GM11168 (cell line): ENCODE measurements at regions not wholly inside any gene's neighbourhood (a gene's known extent, or its start where the extent isn't known, plus 50 kb on each side); places are given as distances from the start of the nearest gene placed in this dataset.

Source experiments
- in situ Hi-C: fragments of 300-500 bp; cut with MboI; formaldehyde crosslinking; loops from one replicate; pipeline ENCODE4 v1.12.0; 2022; ENCODE audit warnings: low sequenced_read_pairs; ENCODE audit not compliant: unreplicated experiment

DNA sequence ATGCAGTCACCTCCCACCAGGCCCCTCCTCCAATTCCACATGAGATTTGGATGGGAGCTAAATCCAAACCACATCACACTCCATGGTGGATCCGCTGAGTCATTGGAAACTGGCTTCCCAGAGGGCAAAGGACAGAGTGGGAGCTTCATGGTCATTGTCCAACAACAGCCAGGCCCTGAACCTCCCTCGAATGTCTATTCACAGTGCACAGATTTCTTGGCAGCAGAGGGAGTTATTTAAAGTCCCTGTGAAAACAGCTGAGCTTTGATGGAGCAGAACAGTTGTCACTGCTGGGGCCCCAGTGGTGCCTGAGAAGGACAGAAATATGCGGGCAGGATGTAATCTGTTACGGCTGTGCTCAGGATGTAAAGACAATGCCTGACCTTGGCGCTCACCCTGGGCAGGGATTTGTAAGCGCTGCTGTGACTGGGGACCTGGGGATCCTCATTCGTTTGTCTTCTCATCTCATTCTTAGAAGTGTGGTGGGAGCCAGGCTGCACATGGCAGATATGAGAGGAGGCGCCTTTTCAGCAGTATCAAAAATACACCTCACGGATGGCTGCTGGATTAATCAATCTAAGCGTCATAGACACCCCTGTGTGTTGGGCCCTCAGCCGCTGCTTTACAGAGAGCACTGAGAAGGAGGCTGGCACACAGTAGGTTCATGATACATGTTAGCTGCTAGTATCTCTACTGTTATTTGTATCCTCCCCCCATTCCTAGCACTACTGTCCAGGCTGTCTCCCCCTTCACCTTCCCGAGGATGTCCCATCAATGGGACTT is 439.4 kb downstream of the PTPRU start:
- in situ Hi-C loops = no loop called here

DNA sequence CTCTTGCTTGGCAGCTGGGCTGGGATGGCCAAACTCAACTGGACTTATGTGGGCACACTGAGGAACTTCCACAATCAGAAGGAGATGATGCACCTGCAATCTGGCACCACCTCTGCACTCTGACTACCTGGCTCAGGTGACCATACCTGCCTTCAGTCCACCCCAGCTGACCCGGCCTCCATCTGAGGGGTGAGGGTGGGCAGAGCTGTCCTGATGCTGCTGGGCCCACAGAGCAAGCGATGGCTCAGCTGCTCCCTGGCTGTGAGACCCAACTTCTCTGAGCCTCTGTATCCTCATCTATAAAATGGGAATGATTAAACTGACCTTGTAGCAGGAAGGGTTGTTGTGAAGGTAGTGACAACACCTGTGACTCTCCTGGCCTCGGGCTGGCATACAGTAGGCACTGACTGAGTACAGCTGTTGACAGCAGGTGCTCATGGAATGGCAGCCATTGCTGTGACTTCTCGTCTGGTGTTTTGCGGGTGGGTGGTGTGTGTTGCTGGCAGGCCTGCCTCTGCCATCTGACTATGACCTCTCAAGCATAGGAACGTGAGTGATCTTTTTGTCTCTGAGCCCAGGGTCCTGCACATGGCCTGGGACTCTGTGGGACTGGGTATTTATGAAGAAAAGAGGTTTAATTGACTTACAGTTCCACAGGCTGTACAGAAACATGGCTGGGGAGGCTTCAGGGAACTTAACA is 438.5 kb downstream of the PTPRU start:
- in situ Hi-C loops = no loop called here

DNA sequence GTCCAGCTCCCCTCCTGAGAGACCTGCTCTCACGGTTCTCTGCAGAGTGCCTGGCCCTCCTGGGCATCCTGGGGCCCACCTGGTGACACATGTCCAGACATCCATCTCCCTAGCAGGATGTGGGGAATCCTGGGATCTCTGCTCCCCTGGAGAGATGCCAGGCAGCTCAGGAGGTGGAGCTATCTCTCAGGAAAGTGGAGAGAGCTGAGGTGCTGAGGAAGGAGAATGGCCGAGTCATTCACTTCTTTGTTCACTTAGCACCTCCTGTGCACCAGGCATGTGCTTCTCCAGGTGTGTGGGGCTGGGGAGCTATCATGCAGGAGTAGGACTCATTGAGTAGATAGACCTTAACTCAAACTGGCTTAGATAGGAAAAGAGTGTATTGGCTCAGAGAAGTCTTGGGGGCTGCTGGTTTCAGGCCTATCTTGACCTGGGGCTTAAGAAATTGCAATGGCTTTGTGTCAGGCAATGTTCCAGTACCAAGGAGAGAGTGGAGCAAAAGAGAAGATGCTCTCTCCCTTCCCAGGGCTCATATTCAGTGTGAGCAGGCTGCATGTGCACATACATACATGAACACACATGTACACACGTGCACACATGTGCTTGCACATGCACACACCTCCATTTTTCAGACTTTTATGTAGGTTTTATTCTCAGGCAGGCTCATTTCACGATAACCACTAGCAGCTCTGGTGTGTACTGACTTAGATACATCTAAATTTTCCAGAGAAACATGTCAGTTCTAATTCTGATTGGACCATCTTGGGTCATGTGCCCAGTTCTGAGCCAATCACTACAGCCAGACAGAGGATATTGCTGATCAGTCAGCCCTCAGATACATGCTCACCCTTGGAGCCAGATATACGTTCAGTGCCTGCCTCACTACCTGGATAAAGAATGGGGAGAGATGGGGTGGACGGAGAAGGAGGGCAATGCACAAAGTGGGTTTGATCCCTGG is 437.6 kb downstream of the PTPRU start:
- in situ Hi-C loops = no loop called here

DNA sequence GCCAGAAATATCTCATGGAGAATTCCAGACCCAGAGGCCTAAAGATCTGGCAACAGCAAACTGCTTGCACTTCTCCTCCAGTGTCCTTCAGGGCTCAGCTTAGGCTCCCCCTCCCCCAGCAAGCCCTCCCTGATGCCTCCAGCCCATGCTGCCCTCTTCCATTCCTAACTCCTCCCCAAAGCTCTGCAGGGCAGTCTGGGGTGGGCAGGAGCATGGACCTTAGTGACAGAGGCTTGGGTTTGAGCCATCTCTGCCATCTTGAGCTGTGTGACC is 436.8 kb downstream of the PTPRU start:
- in situ Hi-C loops = no loop called here

DNA sequence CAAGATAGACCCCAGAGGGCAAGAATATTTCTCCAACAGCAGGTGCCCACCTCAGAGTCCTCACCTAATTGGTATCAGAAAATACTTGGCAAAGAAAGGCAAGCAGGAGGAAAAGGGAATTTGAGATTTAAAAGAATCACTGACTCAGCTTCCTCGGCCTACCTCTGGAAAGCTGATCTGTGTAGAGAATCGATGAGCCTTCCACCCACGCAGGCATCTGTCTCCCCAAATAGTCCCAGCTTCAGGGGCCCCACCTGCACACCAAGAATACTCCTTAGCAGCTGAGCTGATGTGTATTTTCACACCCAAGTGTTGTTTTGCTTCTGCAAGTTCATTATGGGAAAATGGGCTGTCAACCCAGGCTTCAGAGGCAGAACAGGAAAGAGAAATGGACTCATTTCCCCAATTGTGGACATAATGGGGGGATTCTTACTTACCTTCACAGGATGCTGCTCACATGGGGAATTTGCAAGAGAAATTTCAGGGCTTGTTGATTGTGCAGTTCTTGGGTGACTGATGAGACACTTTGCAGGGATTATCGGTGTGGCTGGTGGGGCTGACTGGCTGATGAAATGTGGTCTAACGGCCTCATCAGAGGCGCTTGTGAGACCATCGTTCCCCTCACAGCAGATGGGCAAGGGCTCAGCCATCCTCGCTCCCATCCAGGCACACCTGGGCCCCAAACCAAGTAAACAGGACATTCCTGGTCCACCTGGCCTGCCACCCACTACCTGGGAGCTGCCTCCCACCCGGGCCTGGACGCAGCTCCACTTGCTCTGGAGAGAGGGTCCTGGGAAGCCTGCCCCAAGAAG is 436.3 kb downstream of the PTPRU start:
- in situ Hi-C loops = no loop called here

- in situ Hi-C loops = no loop called here
Measured at GRCh38 chr1:29671446-29672356, 435.4 kb downstream of the PTPRU start.

- in situ Hi-C loops = no loop called here
Measured at GRCh38 chr1:29670752-29671151, 434.4 kb downstream of the PTPRU start.

DNA sequence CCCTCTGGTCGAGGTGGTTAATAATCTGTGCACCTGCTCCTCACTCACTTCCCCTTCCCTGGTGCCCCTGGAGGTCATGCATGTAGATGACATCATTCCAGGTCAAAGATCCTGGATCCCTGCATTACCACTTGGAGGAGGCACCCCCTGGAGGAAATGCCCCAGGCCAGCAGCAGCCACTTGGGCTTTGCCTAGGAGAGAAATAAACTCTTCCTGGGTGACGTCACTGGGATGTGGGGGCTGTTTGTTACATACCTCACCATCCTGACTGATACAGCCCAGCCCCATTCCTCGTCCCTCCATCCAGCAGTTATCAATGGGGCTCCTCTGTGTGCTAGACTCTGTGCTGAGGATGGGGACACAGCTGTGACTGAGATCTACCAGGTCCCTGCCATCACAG is 433.6 kb downstream of the PTPRU start:
- in situ Hi-C loops = no loop called here

DNA sequence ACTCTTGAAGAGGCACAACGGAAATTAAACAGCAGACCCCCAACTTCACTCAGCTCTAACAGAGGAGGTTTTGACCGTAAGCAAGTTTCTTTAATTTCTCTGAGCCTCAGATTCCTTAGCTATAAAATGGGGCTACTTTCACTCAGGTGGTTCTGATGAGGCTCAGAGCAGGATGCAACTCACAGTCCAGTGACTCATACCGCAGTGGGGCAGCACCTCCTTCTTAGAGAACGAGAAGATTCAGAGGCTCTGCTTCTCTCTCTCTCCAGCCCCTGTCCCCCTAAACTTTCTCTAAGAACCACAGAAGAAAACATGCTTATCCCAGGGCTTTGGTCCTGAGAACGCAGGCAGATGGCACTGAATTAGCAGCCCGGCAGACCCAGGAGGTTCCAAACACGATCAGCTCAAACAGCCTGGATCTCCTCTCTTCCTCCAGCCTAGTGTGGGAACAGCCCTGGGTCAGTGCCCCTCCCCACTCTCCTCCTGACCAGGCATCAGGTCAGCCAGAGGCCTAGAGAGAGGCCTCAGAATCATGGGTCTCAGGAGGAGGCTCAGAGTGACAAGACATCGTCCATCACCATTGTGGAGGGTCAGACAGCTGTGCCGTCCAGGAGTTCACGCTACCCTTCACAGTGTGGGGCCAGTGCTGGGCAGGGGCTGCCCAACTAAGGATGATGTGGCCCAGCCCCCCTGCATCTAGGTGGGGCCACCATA is 433.0 kb downstream of the PTPRU start:
- in situ Hi-C loops = no loop called here

DNA sequence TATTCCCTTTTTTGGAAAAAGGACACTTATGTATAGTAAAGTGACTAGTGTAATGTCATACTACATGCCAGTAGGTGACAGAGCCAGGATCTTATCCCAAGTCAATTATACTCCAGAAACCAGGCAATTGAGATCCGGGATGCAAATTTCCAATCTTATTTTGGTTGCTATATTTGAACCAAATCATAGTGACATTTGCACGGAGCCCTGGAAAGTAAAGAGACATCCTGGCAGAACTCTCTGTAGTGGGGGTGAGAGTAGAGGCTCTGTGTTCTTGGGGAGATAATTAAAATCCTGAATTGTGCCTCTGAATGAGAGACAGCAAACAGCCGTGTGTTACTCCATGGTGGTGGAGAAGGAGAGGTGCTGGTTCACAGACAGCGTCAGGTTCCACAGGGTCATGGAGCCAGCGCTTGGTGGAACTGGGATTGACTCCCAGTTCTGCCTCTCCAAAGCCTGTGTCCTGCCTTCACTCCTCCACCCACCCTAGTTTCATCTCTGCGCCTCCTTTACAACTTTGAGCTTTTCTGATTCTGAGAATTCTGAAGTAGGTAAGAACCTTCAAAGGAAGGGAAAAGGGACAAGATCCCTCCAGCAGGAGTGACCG is 432.3 kb downstream of the PTPRU start:
- in situ Hi-C loops = no loop called here

DNA sequence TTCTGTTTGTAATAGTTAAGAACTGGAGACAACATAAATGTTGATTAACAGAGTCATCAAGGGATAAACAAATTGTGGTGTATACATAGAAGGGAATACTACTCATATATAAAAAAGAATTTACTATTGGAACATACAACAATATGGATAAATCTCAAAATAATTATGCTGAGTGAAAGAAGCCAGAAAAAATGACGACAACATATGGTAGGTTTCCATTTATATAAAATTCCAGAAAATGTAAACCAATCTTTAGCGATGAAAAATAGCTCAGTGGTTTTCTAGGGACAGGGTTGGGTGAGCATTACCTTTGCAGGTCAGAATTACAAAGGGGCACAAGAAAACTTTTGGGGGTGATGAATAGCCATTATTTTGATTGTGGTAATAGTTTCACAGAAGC is 431.6 kb downstream of the PTPRU start:
- in situ Hi-C loops = no loop called here

- in situ Hi-C loops = no loop called here
Measured at GRCh38 chr1:29664711-29665110, 428.4 kb downstream of the PTPRU start.

DNA sequence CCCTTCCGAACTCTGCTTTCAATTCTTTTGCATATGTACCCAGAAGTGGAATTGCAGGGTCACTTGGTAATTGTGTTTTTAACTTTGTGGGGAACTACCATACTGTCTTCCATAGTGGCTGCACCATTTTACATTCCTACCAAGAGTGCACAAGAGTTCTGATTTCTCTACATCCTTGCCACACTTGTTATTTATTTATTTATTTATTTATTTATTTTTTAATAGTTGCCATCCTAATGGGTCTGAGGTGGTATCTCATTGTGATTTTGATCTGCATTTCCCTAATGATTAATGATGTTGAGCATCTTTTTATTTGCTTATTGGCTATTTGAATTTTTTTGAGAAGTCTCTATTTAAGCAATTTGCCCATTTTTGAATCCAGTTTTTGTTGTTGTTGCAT is 422.4 kb downstream of the PTPRU start:
- in situ Hi-C loops = no loop called here

DNA sequence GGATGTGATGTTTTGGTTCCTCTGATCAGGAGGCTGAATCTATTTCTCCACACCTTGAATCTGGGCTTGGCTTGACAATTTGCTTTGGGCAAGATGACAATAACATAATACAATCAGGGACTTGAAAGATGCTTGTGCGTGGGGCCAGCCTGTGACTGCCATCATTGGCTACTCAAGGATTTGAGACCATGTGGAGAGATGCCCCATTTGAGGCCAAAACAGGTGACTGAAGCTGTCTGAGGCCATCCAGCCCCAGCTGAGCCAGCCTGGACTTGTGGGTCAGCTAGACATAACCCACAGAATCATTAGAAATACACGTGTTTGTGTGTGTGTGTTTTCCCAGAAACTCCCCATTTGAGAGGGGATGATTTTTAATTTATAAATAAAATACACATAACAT is 421.5 kb downstream of the PTPRU start:
- in situ Hi-C loops = no loop called here

DNA sequence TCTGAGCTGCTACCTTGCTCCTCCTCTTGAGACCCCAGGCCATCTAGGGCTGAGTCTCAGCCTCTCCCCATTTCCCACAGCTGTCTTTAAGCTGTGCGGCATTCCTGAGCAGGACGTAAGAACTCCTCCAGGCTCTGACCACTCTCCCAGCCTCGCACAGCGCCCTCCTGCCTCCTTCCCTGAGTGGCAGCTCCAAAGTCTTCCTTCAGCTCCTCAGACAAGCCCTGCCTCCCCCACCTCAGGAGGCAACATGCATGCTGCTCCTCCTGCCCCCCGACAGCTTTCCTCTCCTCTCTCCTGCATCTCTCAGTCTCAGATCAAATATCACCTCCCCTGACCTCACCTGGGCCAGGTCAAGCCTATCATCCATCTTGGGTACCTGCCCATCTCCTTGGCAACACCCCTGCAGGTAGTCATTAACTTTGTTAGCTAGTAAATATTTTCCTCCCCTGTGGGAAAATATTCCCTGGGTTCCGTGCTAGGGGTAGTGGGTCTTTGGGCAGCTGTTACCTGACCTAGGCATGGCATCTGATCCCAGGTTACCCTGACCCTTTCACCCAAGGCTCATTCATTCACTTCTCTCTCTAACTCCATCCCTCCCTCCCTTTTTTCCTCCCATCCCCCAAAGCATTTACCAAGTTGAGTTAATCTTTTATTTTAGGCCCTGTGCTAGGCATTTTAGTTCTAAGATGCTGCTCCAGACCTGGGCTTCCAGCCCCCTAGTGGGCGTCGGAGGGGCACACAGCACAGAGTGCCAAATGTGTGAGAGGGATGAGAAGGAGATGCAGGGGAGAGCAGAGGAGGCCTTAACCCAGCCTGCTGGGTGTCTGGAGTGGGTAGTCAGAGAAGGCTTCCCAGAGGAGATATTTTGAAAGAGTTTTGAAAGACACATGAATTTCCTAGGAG is 419.9 kb downstream of the PTPRU start:
- in situ Hi-C loops = no loop called here

DNA sequence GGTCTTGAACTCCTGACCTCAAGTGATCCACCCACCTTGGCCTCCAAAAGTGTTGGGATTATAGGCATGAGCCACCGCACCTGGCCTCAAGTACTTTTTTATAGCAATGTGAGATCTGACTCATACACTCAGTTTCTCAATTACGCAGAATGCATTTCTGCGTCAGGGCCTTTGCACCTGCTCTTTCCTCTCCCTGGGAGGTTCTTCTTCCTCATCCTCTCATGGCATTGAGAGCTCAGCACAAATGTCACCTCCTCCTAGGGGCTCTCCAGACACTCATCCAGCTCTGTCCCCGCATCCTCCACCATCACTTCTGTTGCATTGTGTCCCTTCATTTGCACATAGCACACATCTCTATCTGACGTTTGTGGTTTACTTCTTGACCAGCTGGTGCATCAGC is 418.8 kb downstream of the PTPRU start:
- in situ Hi-C loops = no loop called here

- in situ Hi-C loops = no loop called here
Measured at GRCh38 chr1:29653886-29654450, 417.6 kb downstream of the PTPRU start.
